Spinal cord (tissue), 9 donors: ENCODE measurements at regions not wholly inside any gene's neighbourhood (a gene's known extent, or its start where the extent isn't known, plus 50 kb on each side); places are given as distances from the start of the nearest gene placed in this dataset.
A peak's percentile ranks its signal among the peaks of the same experiment; 100 is the strongest.

Experiments
- DNase-seq, 6 donors: peaks; one replicate each; pipeline versions ENCODE4 v3.0.0 to v3.0.0-alpha.2; 2013 to 2015; ENCODE audit warnings: low spot score in 6 of 6, low read depth in 4 of 6
- H3K27ac ChIP-seq: one replicate; pipeline ENCODE4 v1.5.1; 2013; ENCODE audit warnings: low read depth, low read length, control low read depth
- H3K27me3 ChIP-seq: one replicate; pipeline ENCODE4 v1.6.1; 2013; ENCODE audit warnings: low read length; ENCODE audit not compliant: control insufficient read depth, insufficient read depth
- H3K36me3 ChIP-seq: one replicate; pipeline ENCODE4 v1.6.1; 2013; ENCODE audit warnings: low read length; ENCODE audit not compliant: control insufficient read depth, insufficient read depth
- H3K4me1 ChIP-seq: one replicate; pipeline ENCODE4 v1.6.1; 2013; ENCODE audit warnings: low read length; ENCODE audit not compliant: control insufficient read depth, insufficient read depth
- H3K4me3 ChIP-seq: one replicate; pipeline ENCODE4 v1.5.1; 2013; ENCODE audit warnings: low read depth, low read length, control low read depth
- H3K9me3 ChIP-seq: one replicate; pipeline ENCODE4 v1.6.1; 2013; ENCODE audit warnings: low read length; ENCODE audit not compliant: control insufficient read depth, insufficient read depth
- WGBS: methylation state at CpG from one replicate; pipeline ENCODE4 v1.1.5; 2013; ENCODE audit warnings: missing lambda C conversion rate; ENCODE audit not compliant: insufficient coverage; 5-methylcytosine and 5-hydroxymethylcytosine counted together
- donor health status: healthy.

GRCh38 chr15:61721418-61721817, 338.8 kb downstream of the VPS13C start:
- Histone ChIP-seq H3K27ac (no peak overlapping the region), H3K4me1 (no peaks in the 10 kb centered on the region), H3K4me3 (no peak overlapping the region), H3K9me3 (no peaks in the 10 kb centered on the region), H3K36me3 (no peaks in the 10 kb centered on the region), H3K27me3 (no peaks in the 10 kb centered on the region)
- WGBS, result 98% methylated on average over 4 of the region's 4 CpGs
- DNase-seq, result no peak

GRCh38 chr15:61720197-61720704, 340.0 kb downstream of the VPS13C start:
- Histone ChIP-seq H3K27ac (no peak overlapping the region), H3K4me1 (no peaks in the 10 kb centered on the region), H3K9me3 (no peaks in the 10 kb centered on the region), H3K36me3 (no peaks in the 10 kb centered on the region), H3K4me3 (no peak overlapping the region), H3K27me3 (no peaks in the 10 kb centered on the region)
- 67% methylated on average over 1 of the region's 5 CpGs for WGBS
- no peak for DNase-seq

- H3K27ac ChIP-seq, result no peak overlapping the region
- no peaks in the 10 kb centered on the region for H3K9me3 ChIP-seq
- no peaks in the 10 kb centered on the region for H3K4me1 ChIP-seq
- no peak overlapping the region for H3K4me3 ChIP-seq
- no peaks in the 10 kb centered on the region for H3K27me3 ChIP-seq
- H3K36me3 ChIP-seq, result no peaks in the 10 kb centered on the region
- no peak for DNase-seq
Observed at GRCh38 chr15:61715082-61715481, 345.2 kb downstream of the VPS13C start.

- peak overlapping the region; percentile 34 for H3K27ac ChIP-seq
- peak in 5 of 6 donors; percentile 24 to 78 (median 39) for DNase-seq
- H3K9me3 ChIP-seq, result no peaks in the 10 kb centered on the region
- no peak overlapping the region for H3K4me3 ChIP-seq
- H3K36me3 ChIP-seq, result no peaks in the 10 kb centered on the region
- 58% methylated on average over 4 of the region's 4 CpGs for WGBS
- no peaks in the 10 kb centered on the region for H3K4me1 ChIP-seq
- no peaks in the 10 kb centered on the region for H3K27me3 ChIP-seq
Observed at GRCh38 chr15:61712129-61712759, 348.0 kb downstream of the VPS13C start.

GRCh38 chr15:61702224-61703020, 357.8 kb downstream of the VPS13C start:
- Histone ChIP-seq H3K4me3 (no peak overlapping the region), H3K9me3 (no peaks in the 10 kb centered on the region), H3K4me1 (peaks cover 5% of the 10 kb centered on the region), H3K36me3 (no peaks in the 10 kb centered on the region), H3K27ac (no peak overlapping the region), H3K27me3 (no peaks in the 10 kb centered on the region)
- DNase-seq, result peak in 2 of 6 donors; percentile 16 to 72
- WGBS, result 71% methylated on average over 3 of the region's 3 CpGs

- Histone ChIP-seq H3K36me3 (no peaks in the 10 kb centered on the region), H3K27ac (no peak overlapping the region), H3K27me3 (no peaks in the 10 kb centered on the region), H3K4me1 (peaks cover 5% of the 10 kb centered on the region), H3K9me3 (no peaks in the 10 kb centered on the region), H3K4me3 (no peak overlapping the region)
- no peak for DNase-seq
- WGBS, result 90% methylated on average over 2 of the region's 4 CpGs
Observed at GRCh38 chr15:61701455-61701854, 358.8 kb downstream of the VPS13C start.

- H3K27ac ChIP-seq, result no peak overlapping the region
- peaks cover 5% of the 10 kb centered on the region for H3K4me1 ChIP-seq
- H3K27me3 ChIP-seq, result no peaks in the 10 kb centered on the region
- H3K4me3 ChIP-seq, result no peak overlapping the region
- 100% methylated on average over 1 of the region's 6 CpGs for WGBS
- H3K9me3 ChIP-seq, result no peaks in the 10 kb centered on the region
- DNase-seq, result peak in 1 of 6 donors; percentile 59
- H3K36me3 ChIP-seq, result no peaks in the 10 kb centered on the region
Observed at GRCh38 chr15:61700803-61701202, 359.4 kb downstream of the VPS13C start.

- WGBS, result no CpG with 5 or more reads among the region's 2 CpGs
- no peak for DNase-seq
- Histone ChIP-seq H3K4me1 (peaks cover 4% of the 10 kb centered on the region), H3K4me3 (no peak overlapping the region), H3K27me3 (no peaks in the 10 kb centered on the region), H3K36me3 (no peaks in the 10 kb centered on the region), H3K27ac (no peak overlapping the region), H3K9me3 (no peaks in the 10 kb centered on the region)
Observed at GRCh38 chr15:61697796-61698195, 362.5 kb downstream of the VPS13C start.

- no peak overlapping the region for H3K27ac ChIP-seq
- 100% methylated on average over 3 of the region's 5 CpGs for WGBS
- H3K9me3 ChIP-seq, result no peaks in the 10 kb centered on the region
- H3K36me3 ChIP-seq, result no peaks in the 10 kb centered on the region
- no peaks in the 10 kb centered on the region for H3K4me1 ChIP-seq
- no peak overlapping the region for H3K4me3 ChIP-seq
- DNase-seq, result no peak
- no peaks in the 10 kb centered on the region for H3K27me3 ChIP-seq
Observed at GRCh38 chr15:61689067-61689466, 371.2 kb downstream of the VPS13C start.

GRCh38 chr15:61687651-61688050, 372.6 kb downstream of the VPS13C start:
- H3K36me3 ChIP-seq, result no peaks in the 10 kb centered on the region
- no peak for DNase-seq
- H3K9me3 ChIP-seq, result no peaks in the 10 kb centered on the region
- H3K4me3 ChIP-seq, result no peak overlapping the region
- H3K27ac ChIP-seq, result no peak overlapping the region
- H3K4me1 ChIP-seq, result no peaks in the 10 kb centered on the region
- no peaks in the 10 kb centered on the region for H3K27me3 ChIP-seq
